Embryonic facial prominence (tissue), 1 donor: ENCODE measurements at regions not wholly inside any gene's neighbourhood (a gene's known extent, or its start where the extent isn't known, plus 50 kb on each side); places are given as distances from the start of the nearest gene placed in this dataset.
"Not testable (repeated sequence)": the region's sequence is repeated elsewhere in the genome, so short reads cannot be mapped to it uniquely, and the experiment has no call there.

Experiments used
- DNase-seq: peaks from one replicate; pipeline ENCODE4 v3.0.0-alpha.2; 2016; ENCODE audit errors: extremely low spot score

DNA sequence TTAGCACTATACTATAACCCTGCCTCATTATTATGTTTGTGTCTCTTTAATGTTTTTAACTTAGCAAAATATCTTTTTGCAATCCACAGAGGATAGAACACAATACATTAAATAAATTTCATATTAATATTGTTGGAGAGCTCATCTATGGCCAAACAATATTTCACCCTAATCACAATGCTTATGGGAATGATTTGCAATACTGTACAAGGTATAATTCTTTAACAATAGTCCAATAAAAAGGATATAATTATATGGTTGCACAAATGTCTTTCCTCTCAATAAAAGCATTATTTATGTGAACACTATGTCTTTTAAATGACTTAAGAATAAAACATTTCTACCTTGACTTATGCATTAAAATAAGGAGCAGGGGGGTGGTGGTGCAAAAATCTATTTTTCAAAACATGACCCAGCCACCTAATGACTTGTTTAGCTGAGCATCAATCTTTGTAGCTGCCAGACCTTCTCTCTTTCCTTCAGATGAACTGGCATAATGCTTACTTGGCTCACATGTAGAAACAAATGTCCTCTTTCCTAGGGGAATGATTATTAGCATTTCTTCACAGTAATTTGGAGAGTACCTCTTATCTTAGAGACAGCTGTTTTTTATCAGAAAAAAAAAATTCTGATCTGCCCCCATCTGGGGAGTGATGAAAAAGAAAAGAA is 1933.6 kb upstream of the LRRTM1 start:
- DNase-seq = no peak

DNA sequence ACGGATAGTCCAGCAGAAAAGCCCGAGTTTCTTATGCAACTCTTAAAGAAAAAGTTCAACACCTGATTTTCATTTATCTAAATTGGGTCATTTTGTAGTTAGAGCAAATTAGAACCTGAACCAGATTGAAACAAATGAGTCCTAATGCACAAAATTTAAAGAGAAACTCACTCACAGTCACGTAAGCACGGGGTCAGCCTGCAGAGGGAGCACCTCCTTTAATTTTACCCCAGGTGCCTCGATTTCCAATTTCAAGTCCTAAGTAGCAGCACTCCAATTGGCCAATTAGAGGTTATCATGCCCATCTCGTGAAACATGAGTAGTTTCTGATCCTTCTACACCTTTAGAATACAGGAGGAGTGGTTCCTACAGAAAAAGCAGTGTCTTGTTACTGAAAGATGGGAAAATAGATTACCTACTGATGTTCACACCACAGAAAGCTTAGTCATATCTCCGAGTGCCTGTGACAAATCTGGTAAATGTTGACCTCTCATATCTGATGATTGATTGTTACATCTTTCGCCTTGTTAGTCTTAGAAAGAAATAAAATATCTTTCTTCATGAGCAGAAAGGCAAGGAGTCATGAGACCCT is 1929.8 kb upstream of the LRRTM1 start:
- DNase-seq = no peak

DNA sequence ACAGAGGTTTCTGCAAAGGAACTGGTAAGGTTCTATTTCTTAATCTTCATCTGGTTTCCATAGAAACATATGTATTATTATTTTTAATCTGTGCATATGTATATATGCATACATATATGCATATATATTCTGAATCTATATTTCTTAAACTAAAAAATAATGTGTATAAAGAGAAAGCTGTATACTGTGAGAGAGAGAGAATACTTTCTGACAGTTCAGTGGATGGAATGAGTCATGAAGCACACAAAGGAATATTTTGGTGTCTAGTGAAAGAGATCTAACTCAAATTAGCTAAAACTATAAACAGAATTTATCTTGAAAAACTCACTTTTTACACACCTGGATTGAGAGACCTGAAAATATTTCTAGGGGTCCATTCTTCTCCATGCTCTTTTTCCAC is 1929.3 kb upstream of the LRRTM1 start:
- DNase-seq = no peak

DNA sequence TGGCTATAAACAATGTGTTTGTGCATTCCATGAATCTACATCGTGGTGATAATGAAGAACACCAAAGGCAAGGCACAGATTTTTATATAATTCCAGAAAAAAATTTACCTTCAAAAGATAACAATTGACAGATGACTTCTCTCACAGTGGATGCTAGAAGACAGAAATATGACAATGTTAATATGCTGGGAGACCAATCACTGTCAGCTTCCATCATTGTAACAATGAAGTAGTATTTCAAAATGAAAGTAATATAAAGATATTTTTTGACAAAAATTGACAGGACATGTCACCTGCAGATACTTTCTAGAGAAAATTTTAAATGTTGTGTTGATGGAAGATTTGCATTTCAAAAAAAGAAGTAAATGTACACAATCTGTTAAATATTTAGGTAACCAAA is 1925.9 kb upstream of the LRRTM1 start:
- DNase-seq = no peak

DNA sequence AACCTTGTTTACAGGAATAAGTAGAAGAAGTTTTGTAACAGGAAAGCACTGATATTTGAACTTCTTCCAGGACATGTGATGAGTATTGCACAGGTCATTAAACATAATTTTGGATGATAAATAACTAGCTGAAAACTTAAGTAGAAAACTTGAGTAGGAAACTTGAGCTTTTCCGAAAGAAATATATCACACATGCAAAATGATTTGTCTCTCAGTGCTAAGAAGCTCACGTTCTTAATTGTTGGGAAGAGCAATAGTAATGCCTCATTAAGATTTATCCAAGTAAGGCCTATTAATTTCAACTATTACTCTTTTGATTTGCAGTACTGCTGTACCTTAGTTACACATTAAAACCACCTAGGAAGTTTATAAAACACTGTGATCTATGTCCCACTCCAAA is 1921.9 kb upstream of the LRRTM1 start:
- DNase-seq = no peak

DNA sequence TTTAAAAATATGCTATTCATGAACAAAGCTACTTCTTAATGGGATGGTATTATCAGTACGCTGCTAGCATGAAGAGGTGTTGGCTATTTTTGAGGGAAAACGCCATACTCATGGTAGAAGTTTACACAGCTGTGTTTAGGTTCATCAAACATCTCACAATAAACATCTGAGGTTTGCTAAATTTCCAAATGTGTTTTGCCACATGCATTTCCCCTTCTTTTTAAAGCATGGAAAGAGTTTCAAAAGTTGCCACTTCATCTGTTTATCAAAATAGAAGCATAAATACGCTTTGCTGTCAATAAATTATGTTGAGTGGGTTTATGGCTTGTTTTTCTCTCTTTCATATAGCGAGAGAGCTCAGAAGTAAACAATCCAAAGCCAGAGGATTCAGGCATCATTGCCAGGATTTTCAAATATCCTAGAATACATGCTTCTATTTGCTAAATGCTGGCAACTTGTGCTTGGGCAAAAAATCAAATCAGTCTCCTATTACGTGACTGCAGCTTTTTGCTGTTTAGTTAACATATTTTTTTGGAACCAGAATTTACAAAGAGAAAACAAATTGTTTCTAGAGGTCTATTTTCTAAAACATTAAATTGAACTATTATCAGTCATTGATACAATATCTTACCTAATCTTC is 1919.9 kb upstream of the LRRTM1 start:
- no peak for DNase-seq

DNA sequence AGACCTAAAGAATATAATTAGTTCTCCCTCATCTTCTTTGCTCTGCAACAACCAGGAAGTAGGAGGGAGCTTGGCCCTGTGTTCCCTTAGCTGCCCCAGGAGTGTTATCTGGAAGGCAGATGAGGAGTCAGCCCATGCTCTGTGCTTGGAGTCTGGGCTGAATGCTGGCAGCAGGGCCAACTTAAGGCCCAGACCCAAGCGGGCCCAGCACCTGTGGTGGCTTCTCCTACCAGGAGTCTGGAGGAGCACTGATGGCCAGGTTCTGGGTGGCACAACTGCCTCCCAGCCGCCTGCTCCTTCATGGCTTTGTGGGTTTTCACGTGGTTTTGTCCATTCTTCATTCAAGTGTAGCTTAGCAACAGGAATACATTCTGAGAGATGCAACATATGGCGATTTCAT is 1910.7 kb upstream of the LRRTM1 start:
- DNase-seq = no peak

DNA sequence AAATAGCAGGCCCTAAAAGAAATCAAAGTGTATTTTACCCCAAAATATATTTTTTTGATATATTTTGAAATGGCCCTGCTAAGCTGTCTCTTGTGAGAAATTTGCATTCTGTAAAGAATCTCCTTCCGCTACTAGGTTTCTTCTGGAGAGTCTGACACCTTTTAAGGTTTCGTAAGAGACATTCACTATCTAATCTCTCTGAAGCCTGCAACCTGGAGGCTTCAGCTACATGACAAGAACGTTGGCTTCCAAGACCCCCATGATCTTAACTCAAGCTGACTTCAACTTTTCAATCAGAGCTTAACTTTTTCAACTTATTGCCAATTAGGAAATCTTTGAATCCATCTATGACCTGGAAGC is 1894.9 kb upstream of the LRRTM1 start:
- no peak for DNase-seq

DNA sequence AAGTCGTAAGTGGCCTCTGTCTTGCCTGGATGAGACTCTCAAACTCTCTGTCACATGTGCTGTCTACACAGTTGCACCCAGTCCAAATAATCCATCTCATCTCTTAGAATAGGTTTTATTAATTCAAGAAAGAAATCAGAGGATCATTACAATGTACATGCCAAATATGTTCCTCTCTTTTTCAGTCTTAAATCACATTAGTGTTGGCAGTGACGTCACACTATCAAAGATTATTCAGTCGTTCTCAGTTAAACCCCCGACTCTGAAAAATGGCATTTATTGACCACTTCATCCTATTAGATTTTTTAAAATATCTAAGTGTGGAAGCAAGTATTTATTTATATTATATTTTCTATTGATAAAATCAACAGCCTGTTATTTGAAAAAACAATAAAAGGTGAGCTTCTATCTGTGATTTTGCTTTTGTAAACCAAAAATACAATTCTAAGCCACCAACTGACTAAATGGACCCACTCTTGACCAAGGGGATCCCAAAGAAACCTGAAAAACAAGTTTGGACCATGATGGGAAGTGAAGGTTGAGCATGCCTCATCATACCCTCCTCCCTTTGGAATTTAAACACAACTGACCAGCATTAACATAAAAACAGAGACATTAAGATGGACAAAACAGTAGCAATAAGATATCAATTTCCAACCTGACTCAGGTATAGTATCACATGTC is 1894.4 kb upstream of the LRRTM1 start:
- DNase-seq = no peak

DNA sequence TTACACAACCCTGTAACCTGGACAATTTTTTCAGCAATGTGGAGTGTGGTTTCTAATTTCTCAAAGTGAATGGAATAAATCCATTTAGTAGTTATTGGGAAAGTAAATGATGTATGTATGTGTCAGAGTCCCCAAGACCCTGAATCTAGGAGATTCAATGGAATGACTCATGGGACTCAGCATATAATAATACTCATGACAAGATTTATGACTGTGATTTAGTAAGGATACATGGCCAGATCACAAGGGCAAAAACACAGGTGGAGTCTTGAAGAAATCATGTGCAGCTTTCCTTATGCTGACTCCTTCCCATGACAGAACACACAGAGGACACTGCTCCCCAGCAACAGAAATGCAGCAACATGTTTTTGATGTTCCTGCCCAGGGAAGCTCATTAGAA is 1877.7 kb upstream of the LRRTM1 start:
- no peak for DNase-seq

DNA sequence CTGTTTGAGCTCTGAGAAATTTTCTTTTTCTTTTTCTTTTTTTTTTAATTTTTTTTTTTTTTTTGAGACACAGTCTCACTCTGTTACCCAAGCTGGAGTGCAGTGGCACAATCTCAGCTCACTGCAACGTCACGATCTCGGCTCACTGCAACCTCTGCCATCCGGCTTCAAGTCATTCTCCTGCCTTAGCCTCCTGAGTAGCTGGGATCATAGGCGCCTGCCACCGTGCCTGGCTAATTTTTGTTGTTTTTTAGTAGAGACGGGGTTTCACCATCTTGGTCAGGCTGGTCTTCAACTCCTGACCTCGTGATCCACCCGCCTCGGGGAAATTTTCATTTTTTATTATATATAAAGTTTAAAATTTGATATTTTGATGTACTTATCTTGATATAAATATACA is 1870.7 kb upstream of the LRRTM1 start:
- not testable (repeated sequence) for DNase-seq

DNA sequence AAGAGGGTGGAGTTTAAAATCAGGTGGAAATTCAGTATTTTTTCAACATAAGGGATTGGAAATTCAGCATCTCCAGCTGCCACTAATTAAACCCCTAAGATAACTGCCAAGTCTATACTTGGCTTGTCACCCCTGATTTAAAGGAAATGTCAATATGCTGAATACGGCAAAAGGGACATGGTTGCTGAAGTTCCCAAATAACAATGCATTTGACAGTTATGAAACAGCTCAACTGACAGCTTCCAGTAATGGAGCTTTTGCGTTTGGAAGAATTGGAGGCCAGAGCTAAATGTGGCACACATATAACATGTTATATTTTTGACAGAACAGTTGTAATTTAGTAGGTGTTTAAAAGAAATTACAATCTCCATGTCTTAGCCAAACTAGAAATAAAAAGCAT is 1867.9 kb upstream of the LRRTM1 start:
- no peak for DNase-seq

DNA sequence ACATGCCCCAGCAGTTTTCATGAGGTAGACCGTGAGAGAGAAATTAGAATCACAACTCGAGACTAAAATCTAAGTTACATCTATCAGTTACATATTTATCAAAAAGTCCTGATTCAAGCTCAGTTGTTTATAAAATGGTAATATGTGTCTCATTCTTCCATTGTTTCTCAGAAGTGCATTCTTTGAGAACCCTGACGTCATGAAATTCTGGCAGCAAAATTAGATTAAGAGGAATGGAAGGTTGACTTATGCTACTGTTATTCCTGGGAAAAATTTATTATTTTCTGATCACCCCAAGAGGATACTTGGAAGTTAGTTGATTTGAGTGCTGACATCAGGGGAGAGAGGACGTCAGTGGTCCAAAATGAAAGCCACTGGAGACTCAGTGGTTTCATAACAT is 1864.8 kb upstream of the LRRTM1 start:
- no peak for DNase-seq

DNA sequence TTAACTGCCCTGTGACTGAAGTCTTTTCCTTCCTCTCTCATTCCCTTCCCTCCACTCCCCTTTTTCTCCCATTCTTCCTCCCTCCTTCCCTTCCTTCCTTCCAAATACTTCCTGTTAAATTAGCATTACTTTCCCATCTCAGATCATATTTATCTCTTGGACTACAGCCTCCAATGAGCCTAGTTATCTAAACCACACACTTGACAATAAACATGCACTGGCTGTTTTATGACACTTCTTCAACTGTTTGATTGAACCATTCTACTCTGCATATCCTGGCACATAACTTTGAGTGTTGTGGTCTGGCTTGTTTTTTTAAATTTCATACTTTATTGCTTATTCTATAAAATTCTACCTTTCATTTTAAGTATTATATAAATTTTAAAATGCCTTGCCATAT is 1860.8 kb upstream of the LRRTM1 start:
- no peak for DNase-seq

DNA sequence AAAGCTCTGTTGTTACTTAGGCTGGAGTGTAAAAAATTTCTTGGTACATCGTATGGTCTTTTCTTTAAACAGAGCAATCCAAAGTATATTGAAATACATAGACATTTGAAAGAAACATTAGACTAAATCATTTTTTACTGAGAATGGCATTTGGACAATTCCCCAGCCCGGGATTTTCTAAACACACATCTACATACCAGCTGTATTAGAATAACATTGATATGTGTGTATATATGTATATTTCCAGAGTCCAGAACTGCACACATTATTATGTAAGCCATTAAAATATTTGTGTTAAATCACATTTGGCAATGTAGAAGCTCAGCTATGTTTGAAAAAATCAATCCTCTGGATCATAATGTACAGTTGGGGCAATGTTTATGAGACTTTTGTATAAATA is 1853.6 kb upstream of the LRRTM1 start:
- no peak for DNase-seq

DNA sequence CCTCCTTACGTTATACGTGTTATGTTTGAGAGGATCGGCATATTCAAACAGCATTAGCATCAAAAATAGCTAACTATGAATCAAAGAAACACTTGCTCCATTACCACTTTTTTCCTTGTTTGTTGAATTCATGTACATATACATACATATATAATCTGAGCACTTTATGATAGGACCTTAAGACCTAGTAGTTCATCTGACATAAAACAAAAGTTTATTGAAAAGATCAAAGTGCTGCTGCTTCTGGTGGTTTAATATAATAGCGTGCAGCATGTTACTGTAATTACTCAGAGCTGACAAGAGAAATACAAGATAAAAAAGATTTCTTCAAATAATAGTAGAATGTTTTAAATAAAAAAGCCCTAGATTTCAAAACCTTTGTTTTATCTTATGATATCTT is 1850.9 kb upstream of the LRRTM1 start:
- DNase-seq = no peak

DNA sequence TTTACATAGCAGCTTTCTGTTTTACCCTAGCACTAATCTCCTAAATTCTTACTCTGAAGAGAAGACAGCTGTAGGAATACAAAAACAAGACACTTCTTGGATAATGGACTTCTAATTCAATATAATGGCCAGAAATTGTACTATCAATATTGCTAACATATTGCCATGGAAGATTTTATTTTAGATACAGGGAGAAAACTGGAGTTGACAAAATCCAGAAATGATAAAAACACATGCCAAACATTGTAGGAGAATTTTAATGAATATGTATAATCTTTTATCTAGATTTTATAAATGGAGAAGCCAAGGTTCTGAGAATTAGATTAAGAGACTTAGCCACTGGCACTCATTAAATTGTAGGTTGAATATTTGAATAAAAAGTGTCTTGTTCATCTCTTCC is 1838.8 kb upstream of the LRRTM1 start:
- no peak for DNase-seq

DNA sequence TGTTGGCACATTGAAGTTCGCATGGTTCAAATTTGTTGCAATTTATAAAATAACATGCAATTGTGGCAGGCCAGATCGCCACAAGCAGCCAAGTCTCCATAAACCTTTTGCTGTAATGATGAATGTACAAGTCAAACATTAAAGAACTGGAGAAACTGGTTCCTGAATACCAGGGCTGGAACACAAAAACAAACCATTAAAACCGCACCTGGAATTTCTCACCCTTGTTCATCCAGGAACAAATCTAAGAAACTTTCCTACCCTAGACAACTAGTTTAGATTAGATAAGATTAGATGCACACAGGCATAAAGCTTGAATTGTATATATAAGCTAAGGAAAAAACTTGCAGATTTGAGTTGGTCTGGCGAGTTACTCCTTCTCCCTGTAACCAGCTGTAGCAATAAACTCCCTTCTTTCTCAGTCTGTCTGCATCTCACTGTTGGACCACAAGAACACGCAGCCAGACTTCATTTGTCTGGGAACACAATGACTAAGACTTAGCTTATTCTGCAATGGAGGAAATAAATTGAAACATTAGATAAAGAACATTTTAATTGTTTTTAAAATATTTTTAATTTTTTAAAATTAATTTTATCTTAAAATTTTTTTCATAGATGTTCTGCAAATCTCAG is 1835.5 kb upstream of the LRRTM1 start:
- no peak for DNase-seq

DNA sequence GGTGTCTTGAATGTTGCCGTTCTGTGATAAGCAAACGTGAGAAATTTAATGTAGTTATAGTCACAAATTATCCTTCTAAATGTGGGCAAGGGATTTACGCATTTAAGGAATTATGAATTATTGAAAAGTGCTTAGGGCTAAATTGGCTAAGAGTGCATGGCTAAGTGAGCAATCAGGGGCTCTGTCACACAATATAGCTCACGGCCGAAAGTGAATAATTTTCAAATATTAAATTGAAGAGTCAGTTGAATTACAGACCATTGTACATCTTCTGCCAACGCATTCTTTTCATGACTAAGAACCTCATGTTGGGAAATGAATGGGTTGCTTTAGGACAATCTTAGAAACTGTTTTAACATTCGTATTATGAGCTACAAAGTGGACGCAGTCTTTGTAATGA is 1832.9 kb upstream of the LRRTM1 start:
- no peak for DNase-seq

DNA sequence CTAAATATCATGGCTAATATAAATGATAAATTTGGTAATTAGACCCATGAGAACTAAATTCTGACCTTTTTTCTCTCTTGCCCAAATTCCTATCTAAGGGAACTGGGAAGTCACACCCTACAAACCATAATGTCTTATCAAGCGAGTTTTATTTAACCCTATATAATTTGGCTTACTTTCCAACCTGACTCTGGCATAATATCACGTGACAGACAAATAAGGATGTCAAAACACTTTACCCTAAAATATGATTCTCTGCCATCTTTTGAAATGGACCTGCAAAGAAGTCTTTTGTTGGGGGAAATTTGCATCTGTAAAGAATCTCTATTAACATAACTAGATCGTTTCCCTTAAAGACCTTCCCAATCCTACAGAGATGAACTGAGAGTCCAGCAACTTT is 1823.5 kb upstream of the LRRTM1 start:
- DNase-seq = no peak

DNA sequence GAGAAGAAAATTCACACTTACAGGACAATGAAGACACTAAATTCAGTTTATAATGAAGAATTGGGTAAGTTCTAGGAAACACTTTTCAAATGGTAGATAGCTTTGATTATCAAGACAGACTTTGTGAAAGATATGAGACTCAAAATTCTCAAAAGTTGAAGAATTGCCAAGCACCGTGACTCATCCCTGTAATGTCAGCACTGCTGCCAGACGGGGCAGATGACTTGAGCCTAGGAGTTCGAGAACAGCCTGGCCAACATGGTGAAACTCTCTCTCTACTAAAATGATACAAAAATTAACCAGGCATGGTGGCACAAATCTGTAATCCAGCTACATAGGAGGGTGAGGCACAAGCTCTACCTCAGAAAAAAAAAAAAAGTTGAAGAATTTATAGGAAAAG is 1820.1 kb upstream of the LRRTM1 start:
- no peak for DNase-seq

DNA sequence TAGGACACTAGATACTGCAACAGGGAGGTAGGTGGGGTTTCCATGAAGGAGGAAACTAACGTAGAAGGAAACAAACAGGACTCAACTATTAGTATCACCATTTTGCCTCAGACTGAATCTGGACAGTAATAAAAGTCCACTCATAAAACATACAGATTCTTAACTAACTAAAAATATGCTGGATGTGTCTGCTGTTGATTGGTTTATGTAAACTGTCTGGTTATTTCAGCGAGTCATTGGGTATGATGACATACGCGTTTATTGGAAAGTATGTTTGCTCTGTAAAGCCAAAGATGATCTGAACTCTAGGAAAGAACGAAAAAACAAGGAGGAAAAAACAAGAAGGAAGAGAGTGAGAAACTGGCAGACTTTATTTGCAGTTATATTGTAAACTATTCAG is 1816.1 kb upstream of the LRRTM1 start:
- DNase-seq = no peak

DNA sequence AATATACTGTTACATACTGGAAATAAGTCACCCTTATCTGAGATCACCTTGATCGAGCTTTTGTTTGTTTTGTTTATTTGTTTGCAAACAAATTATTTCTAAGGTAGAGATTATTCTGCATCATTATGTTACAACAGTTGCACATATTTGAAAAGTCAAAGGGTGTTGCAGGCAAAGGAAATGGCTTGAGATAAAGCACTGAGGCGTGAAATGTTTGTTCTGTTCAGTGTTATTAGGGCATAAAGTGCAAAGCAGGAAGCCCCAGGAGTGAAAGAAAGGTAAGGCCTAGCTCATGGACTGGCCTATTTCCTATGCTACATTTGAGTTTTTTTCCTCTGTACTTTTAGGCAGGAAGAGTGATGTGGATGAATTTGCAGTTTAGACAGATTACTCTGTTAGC is 1815.6 kb upstream of the LRRTM1 start:
- no peak for DNase-seq
